WTC11 (cell line): ENCODE measurements at regions not wholly inside any gene's neighbourhood (a gene's known extent, or its start where the extent isn't known, plus 50 kb on each side); places are given as distances from the start of the nearest gene placed in this dataset.

Experiments used
- ATAC-seq: fragments of 200-7000 bp; cut with Tn5 transposase; 2 replicates; pipeline ENCODE4 v1.10.0; 2021; ENCODE audit warnings: mild to moderate bottlenecking, moderate library complexity
- CTCF ChIA-PET: fragments of 300-600 bp; sonication (Branson Sonifier 250); formaldehyde crosslinking; loops from one replicate; lab custom pipeline; 2021; ENCODE audit warnings: antibody characterized with exemption; lab: Charles Lee
- POLR2A ChIA-PET: fragments of 350-600 bp; sonication (Branson Sonifier 250); formaldehyde crosslinking; loops from one replicate; lab custom pipeline; 2021; ENCODE audit warnings: antibody characterized with exemption; lab: Charles Lee
- DNase-seq: peaks from one replicate; pipeline ENCODE4 v3.0.0; 2021; ENCODE audit warnings: low spot score
- H3K27ac Mint-ChIP-seq: 2 replicates; pipeline ENCODE4 v1.8.0; 2021; ENCODE audit warnings: mixed read lengths
- H3K27me3 Mint-ChIP-seq: 2 replicates; pipeline ENCODE4 v1.8.0; 2021; ENCODE audit warnings: low read depth, mild to moderate bottlenecking, moderate library complexity, mixed read lengths
- H3K36me3 Mint-ChIP-seq: 2 replicates; pipeline ENCODE4 v1.8.0; 2021; ENCODE audit warnings: mixed read lengths
- H3K4me1 Mint-ChIP-seq: 2 replicates; pipeline ENCODE4 v1.8.0; 2022; ENCODE audit warnings: mixed read lengths
- H3K4me3 Mint-ChIP-seq: 2 replicates; pipeline ENCODE4 v1.8.0; 2021; ENCODE audit warnings: mild to moderate bottlenecking, moderate library complexity, mixed read lengths
- H3K9me3 Mint-ChIP-seq: 2 replicates; pipeline ENCODE4 v1.8.0; 2021; ENCODE audit warnings: mixed read lengths
- AFF4 ChIP-seq: sonication (generic); formaldehyde crosslinking; IDR thresholded peaks from 2 replicates; pipeline ENCODE4 v1.8.1; 2023; ENCODE audit warnings: mild to moderate bottlenecking, missing genetic modification reagents, borderline replicate concordance
- ATF6 ChIP-seq: sonication (generic); formaldehyde crosslinking; IDR thresholded peaks from 2 replicates; pipeline ENCODE4 v1.8.1; 2023; ENCODE audit warnings: mild to moderate bottlenecking, missing genetic modification reagents
- CDX4 ChIP-seq: fragments of 250-450 bp; sonication (Bioruptor Pico); IDR thresholded peaks from 2 replicates; pipeline ENCODE4 v1.9.0; 2021; ENCODE audit warnings: moderate library complexity, mild to moderate bottlenecking, inconsistent platforms, borderline replicate concordance
- CTCF ChIP-seq: fragments of 200-600 bp; IDR thresholded peaks from 2 replicates; pipeline ENCODE4 v1.8.0; 2022; ENCODE audit warnings: antibody characterized with exemption
- E2F4 ChIP-seq: sonication (generic); formaldehyde crosslinking; IDR thresholded peaks from 2 replicates; pipeline ENCODE4 v1.8.1; 2022; ENCODE audit warnings: low read depth, mild to moderate bottlenecking, moderate library complexity, missing genetic modification reagents, borderline replicate concordance
- GABPB1 ChIP-seq: sonication (generic); formaldehyde crosslinking; IDR thresholded peaks from 2 replicates; pipeline ENCODE4 v1.8.1; 2023; ENCODE audit warnings: mild to moderate bottlenecking, missing genetic modification reagents
- PRDM15 ChIP-seq: sonication (generic); formaldehyde crosslinking; IDR thresholded peaks from 2 replicates; pipeline ENCODE4 v1.8.0; 2022; ENCODE audit warnings: missing genetic modification reagents
- SOX15 ChIP-seq: fragments of 250-450 bp; sonication (Bioruptor Pico); IDR thresholded peaks from 2 replicates; pipeline ENCODE4 v1.9.0; 2021; ENCODE audit warnings: mild to moderate bottlenecking
- SP1 ChIP-seq: sonication (generic); formaldehyde crosslinking; conservative IDR thresholded peaks from 2 replicates; pipeline ENCODE4 v1.8.1; 2022; ENCODE audit warnings: missing genetic modification reagents
- TCF7 ChIP-seq: sonication (generic); formaldehyde crosslinking; IDR thresholded peaks from 2 replicates; pipeline ENCODE4 v1.8.0; 2022; ENCODE audit warnings: mild to moderate bottlenecking, low read depth, missing genetic modification reagents, moderate library complexity
- TEAD4 ChIP-seq: sonication (generic); formaldehyde crosslinking; IDR thresholded peaks from 2 replicates; pipeline ENCODE4 v1.8.0; 2022; ENCODE audit warnings: mild to moderate bottlenecking, missing genetic modification reagents
- TP53 ChIP-seq: sonication (generic); formaldehyde crosslinking; IDR thresholded peaks from 2 replicates; pipeline ENCODE4 v1.8.1; 2023; ENCODE audit warnings: mild to moderate bottlenecking, missing genetic modification reagents
- ZBTB21 ChIP-seq: sonication (generic); formaldehyde crosslinking; IDR thresholded peaks from 2 replicates; pipeline ENCODE4 v1.8.1; 2023; ENCODE audit warnings: mild to moderate bottlenecking, missing genetic modification reagents, borderline replicate concordance
- ZNF219 ChIP-seq: sonication (generic); formaldehyde crosslinking; IDR thresholded peaks from 2 replicates; pipeline ENCODE4 v1.8.0; 2023; ENCODE audit warnings: missing genetic modification reagents, mild to moderate bottlenecking, borderline replicate concordance
- ZNF232 ChIP-seq: sonication (generic); formaldehyde crosslinking; IDR thresholded peaks from 2 replicates; pipeline ENCODE4 v1.8.0; 2022; ENCODE audit warnings: mild to moderate bottlenecking, missing genetic modification reagents
- ZNF416 ChIP-seq: fragments of 250-450 bp; sonication (Bioruptor Pico); IDR thresholded peaks from 2 replicates; pipeline ENCODE4 v1.9.0; 2021; ENCODE audit warnings: mild to moderate bottlenecking, inconsistent platforms
- ZNF512 ChIP-seq: sonication (generic); formaldehyde crosslinking; IDR thresholded peaks from 2 replicates; pipeline ENCODE4 v1.8.1; 2022; ENCODE audit warnings: missing genetic modification reagents, borderline replicate concordance

GRCh38 chr2:146602856-146603255 lies 1242.0 kb upstream of the ACVR2A start (continued):
- TF ChIP-seq ZNF512 (CRISPR knock-in tag), result no peak
- TF ChIP-seq TCF7, result no peak
- no peak for TF ChIP-seq CDX4 (CRISPR knock-in tag)
- TF ChIP-seq GABPB1 (CRISPR knock-in tag), result no peak
- TF ChIP-seq TP53, result no peak
- TF ChIP-seq TEAD4 (CRISPR knock-in tag), result no peak

- Mint-ChIP-seq H3K9me3 (peaks cover 11% of the 10 kb centered on the region), H3K4me3 (no peak overlapping the region), H3K27ac (no peak overlapping the region), H3K27me3 (no peaks in the 10 kb centered on the region), H3K4me1 (peaks cover 11% of the 10 kb centered on the region), H3K36me3 (peaks cover under 1% of the 10 kb centered on the region; the same call in 1 of the 2 replicates)
- ChIA-PET POLR2A (no interaction called here), CTCF (no interaction called here)
- TF ChIP-seq ZNF512 (CRISPR knock-in tag) (no peak), ATF6 (no peak)
- ATAC-seq (no peak), DNase-seq (no peak)
These were observed 1242.4 kb upstream of the ACVR2A start for GRCh38 chr2:146602383-146602782.

GRCh38 chr2:146598791-146599190 lies 1246.0 kb upstream of the ACVR2A start:
- DNase-seq, result no peak
- ChIA-PET CTCF (no interaction called here), POLR2A (no interaction called here)
- no peaks in the 10 kb centered on the region for H3K27me3 Mint-ChIP-seq
- H3K4me1 Mint-ChIP-seq, result peaks cover 14% of the 10 kb centered on the region
- peaks cover 19% of the 10 kb centered on the region for H3K9me3 Mint-ChIP-seq
- H3K27ac Mint-ChIP-seq, result no peak overlapping the region
- H3K36me3 Mint-ChIP-seq, result peaks cover 3% of the 10 kb centered on the region; the same call in 1 of the 2 replicates
- ATAC-seq, result no peak
- no peak overlapping the region for H3K4me3 Mint-ChIP-seq
- TF ChIP-seq PRDM15 (CRISPR knock-in tag) (no peak), ZNF219 (no peak), AFF4 (CRISPR knock-in tag) (no peak), E2F4 (CRISPR knock-in tag) (no peak), ZBTB21 (CRISPR knock-in tag) (no peak), CTCF (no peak), SOX15 (no peak), ZNF232 (CRISPR knock-in tag) (no peak), ZNF416 (CRISPR knock-in tag) (no peak), SP1 (CRISPR knock-in tag) (no peak)
